GM13977 (cell line): ENCODE measurements at regions not wholly inside any gene's neighbourhood (a gene's known extent, or its start where the extent isn't known, plus 50 kb on each side); places are given as distances from the start of the nearest gene placed in this dataset.

ENCODE experiments used
- DNase-seq: peaks from one replicate; pipeline ENCODE4 v3.0.0; 2012; ENCODE audit warnings: low spot score
- CTCF ChIP-seq: IDR thresholded peaks from 2 replicates; pipeline ENCODE4 v1.5.1; 2012; ENCODE audit warnings: mild to moderate bottlenecking, control low read depth; ENCODE audit not compliant: insufficient read depth; ENCODE audit errors: extremely low read depth, missing control alignments
- in situ Hi-C: fragments of 300-500 bp; cut with MboI; formaldehyde crosslinking; loops from one replicate; pipeline ENCODE4 v1.12.0; 2022; ENCODE audit warnings: low sequenced_read_pairs, low pct_unique_long_range_greater_than_20kb, mixed read lengths, inconsistent platforms; ENCODE audit not compliant: unreplicated experiment

GRCh38 chr5:93246090-93246855 lies 334.7 kb downstream of the NR2F1-AS1 start:
- no peak for DNase-seq
- in situ Hi-C loops: no loop called here
- no peak for TF ChIP-seq CTCF

DNA sequence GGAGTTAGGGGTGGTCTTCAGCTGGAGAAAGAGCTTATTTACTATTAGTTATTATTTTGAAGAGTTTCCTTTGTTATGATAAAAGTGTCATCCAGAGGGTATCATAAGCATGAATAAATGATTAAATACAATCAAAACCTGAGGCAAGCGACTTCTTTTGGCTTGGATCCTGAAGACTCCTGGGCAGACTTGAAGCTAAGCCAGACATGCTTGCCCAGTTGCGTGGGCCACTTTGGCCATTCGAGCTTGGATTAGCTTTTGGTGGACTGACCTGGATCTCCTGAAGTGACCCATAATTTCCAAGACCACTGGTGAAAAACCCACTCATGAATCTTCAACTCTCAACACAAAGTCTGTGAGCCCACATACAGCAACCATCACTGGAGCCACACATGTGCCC lies 335.8 kb downstream of the NR2F1-AS1 start:
- no peak for TF ChIP-seq CTCF
- no peak for DNase-seq
- in situ Hi-C loops: no loop called here

DNA sequence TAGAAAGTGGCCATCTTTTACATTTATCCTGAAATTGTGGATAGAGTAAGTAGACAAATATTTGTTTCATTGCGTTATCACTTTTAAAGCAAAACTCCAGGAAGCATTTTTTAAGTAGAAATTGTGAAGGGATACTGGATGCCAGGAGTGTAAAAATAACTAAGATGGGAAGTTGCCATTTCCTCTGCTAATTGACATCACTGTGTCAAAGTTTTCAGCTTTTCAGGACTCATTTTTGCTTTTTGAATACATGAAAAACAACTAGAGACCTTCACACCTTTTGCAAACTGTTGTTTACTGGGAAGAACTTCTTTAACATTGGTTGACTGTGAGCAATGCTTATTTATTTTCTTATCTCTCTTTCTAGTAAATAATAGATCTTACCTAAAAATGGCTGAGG lies 337.5 kb downstream of the NR2F1-AS1 start:
- in situ Hi-C loops: no loop called here

DNA sequence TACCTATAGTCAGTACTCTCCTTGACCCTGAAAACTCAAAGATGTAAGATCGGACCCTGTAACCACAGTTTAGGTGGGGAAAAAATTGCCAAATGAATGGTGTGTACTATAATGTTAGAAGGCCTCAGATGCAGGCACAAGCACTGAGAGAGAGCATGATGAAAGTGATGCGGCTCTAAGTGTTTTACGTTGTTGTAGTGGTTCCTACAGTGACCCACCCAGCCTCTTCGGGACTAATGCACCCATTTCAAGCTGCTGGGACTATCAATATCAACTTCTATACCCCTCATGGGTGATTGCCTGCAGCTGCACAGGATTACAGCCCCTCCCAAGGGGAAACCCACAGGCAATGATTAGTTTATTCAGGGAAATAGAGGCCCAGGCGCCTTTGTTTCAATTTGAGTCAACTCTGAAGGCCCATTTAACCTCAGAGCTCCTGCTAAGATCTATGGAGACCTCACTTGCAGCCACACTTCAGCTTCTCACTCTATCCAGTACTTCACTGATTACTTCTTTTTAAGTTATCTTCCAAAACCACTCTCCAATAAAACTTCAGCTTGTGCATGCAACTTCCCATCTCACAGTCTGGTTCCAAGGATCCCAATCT lies 340.7 kb downstream of the NR2F1-AS1 start:
- in situ Hi-C loops: no loop called here
- no peak for DNase-seq
- no peak for TF ChIP-seq CTCF

More for the DNA sequence above, 337.5 kb downstream of the NR2F1-AS1 start:
- DNase-seq: no peak
- TF ChIP-seq CTCF: no peak

- in situ Hi-C loops: no loop called here
- TF ChIP-seq CTCF: no peak
- no peak for DNase-seq
Measured at GRCh38 chr5:93236807-93237421, 344.1 kb downstream of the NR2F1-AS1 start.

- TF ChIP-seq CTCF: no peak
- no peak for DNase-seq
- in situ Hi-C loops: no loop called here
Measured at GRCh38 chr5:93235761-93236160, 345.3 kb downstream of the NR2F1-AS1 start.
